ENCODE measurements at regions not wholly inside any gene's neighbourhood (a gene's known extent, or its start where the extent isn't known, plus 50 kb on each side); places are given as distances from the start of the nearest gene placed in this dataset.
"Not testable (repeated sequence)": the region's sequence is repeated elsewhere in the genome, so short reads cannot be mapped to it uniquely, and the experiment has no call there.

GRCh38 chr5:19288311-19288710 is 699.7 kb downstream of the CDH18 start:
- not testable (repeated sequence) for H3K36me3 ChIP-seq (ENCODE audit: insufficient read depth, low read length); H3K9me3 ChIP-seq (ENCODE audit: insufficient read depth, low read length, severe bottlenecking); H3K4me2 ChIP-seq (ENCODE audit: insufficient read depth, low read length); H3K27me3 ChIP-seq (ENCODE audit: insufficient read depth, low read length, poor library complexity); H2AFZ ChIP-seq (ENCODE audit: low read depth, low read length); H3K4me3 ChIP-seq (ENCODE audit: low read depth in 1 of 2, low read length in 2 of 2); H3K9ac ChIP-seq (ENCODE audit: low read depth, low read length); H4K20me1 ChIP-seq (ENCODE audit: insufficient read depth, low read length); ATAC-seq (ENCODE audit: insufficient read depth, low read depth); H3K4me1 ChIP-seq (ENCODE audit: insufficient read depth, low read length); H3K27ac ChIP-seq (ENCODE audit: low read length); H3K79me2 ChIP-seq (ENCODE audit: insufficient read depth, low read length); DNase-seq

GRCh38 chr5:19297934-19298333 is 690.1 kb downstream of the CDH18 start:
- Histone ChIP-seq H3K4me1 (ENCODE audit: insufficient read depth, low read length) (no peaks in the 10 kb centered on the region), H3K36me3 (ENCODE audit: insufficient read depth, low read length) (no peaks in the 10 kb centered on the region), H3K79me2 (ENCODE audit: insufficient read depth, low read length) (no peaks in the 10 kb centered on the region), H3K4me3 (ENCODE audit: low read depth in 1 of 2, low read length in 2 of 2) (no peak overlapping the region), H4K20me1 (ENCODE audit: insufficient read depth, low read length) (no peaks in the 10 kb centered on the region), H3K9me3 (ENCODE audit: insufficient read depth, low read length, severe bottlenecking) (no peaks in the 10 kb centered on the region), H3K27ac (ENCODE audit: low read length) (no peak overlapping the region), H3K9ac (ENCODE audit: low read depth, low read length) (no peak overlapping the region), H3K4me2 (ENCODE audit: insufficient read depth, low read length) (no peak overlapping the region), H3K27me3 (ENCODE audit: insufficient read depth, low read length, poor library complexity) (no peaks in the 10 kb centered on the region), H2AFZ (ENCODE audit: low read depth, low read length) (no peak overlapping the region)
- TF ChIP-seq EZH2 (IDR thresholded peaks at IDR 0.05; ENCODE audit: borderline replicate concordance, low read depth, low read length, severe bottlenecking): no peak
- no peak for TF ChIP-seq CTCF (IDR thresholded peaks at IDR 0.05; ENCODE audit: borderline replicate concordance, extremely low read depth, low read length, poor library complexity, severe bottlenecking)
- DNase-seq: no peak
- ATAC-seq (ENCODE audit: insufficient read depth, low read depth): no peak

- H4K20me1 ChIP-seq (ENCODE audit: insufficient read depth, low read length): no peaks in the 10 kb centered on the region
- ATAC-seq (ENCODE audit: insufficient read depth, low read depth): no peak
- H3K27ac ChIP-seq (ENCODE audit: low read length): no peak overlapping the region
- no peak for TF ChIP-seq EZH2 (IDR thresholded peaks at IDR 0.05; ENCODE audit: borderline replicate concordance, low read depth, low read length, severe bottlenecking)
- H3K4me2 ChIP-seq (ENCODE audit: insufficient read depth, low read length): no peak overlapping the region
- no peaks in the 10 kb centered on the region for H3K79me2 ChIP-seq (ENCODE audit: insufficient read depth, low read length)
- H3K9me3 ChIP-seq (ENCODE audit: insufficient read depth, low read length, severe bottlenecking): no peaks in the 10 kb centered on the region
- no peak overlapping the region for H3K9ac ChIP-seq (ENCODE audit: low read depth, low read length)
- H3K36me3 ChIP-seq (ENCODE audit: insufficient read depth, low read length): no peaks in the 10 kb centered on the region
- no peaks in the 10 kb centered on the region for H3K4me1 ChIP-seq (ENCODE audit: insufficient read depth, low read length)
- H3K27me3 ChIP-seq (ENCODE audit: insufficient read depth, low read length, poor library complexity): no peaks in the 10 kb centered on the region
- no peak overlapping the region for H3K4me3 ChIP-seq (ENCODE audit: low read depth in 1 of 2, low read length in 2 of 2)
- DNase-seq: no peak
- no peak overlapping the region for H2AFZ ChIP-seq (ENCODE audit: low read depth, low read length)
Observed at GRCh38 chr5:19301271-19301670, 686.7 kb downstream of the CDH18 start.

DNA sequence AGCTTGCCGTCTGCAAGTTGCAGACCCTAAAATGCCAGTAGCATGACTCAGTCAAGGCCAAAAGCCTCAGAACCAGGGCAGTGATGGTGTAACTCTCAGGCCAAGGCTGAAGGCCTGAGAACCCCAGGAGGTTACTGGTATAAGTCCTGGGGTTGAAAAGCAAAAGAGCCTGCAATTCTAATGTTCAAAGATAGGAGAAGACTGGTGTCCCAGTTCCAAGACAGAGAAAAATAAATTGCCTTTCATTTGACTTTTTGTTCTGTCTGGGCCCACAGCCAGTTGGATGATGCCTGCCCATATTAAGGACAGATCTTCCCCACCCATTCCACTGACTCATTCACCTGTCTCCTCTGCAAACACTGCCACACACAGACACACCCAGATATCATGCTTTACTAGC is 673.2 kb downstream of the CDH18 start:
- Histone ChIP-seq H3K79me2 (ENCODE audit: insufficient read depth, low read length) (no peaks in the 10 kb centered on the region), H3K27ac (ENCODE audit: low read length) (no peak overlapping the region), H3K9ac (ENCODE audit: low read depth, low read length) (no peak overlapping the region), H3K27me3 (ENCODE audit: insufficient read depth, low read length, poor library complexity) (no peaks in the 10 kb centered on the region), H3K9me3 (ENCODE audit: insufficient read depth, low read length, severe bottlenecking) (no peaks in the 10 kb centered on the region), H2AFZ (ENCODE audit: low read depth, low read length) (no peak overlapping the region), H4K20me1 (ENCODE audit: insufficient read depth, low read length) (no peaks in the 10 kb centered on the region), H3K36me3 (ENCODE audit: insufficient read depth, low read length) (no peaks in the 10 kb centered on the region), H3K4me2 (ENCODE audit: insufficient read depth, low read length) (no peak overlapping the region), H3K4me1 (ENCODE audit: insufficient read depth, low read length) (no peaks in the 10 kb centered on the region), H3K4me3 (ENCODE audit: low read depth in 1 of 2, low read length in 2 of 2) (no peak overlapping the region)
- TF ChIP-seq CTCF (IDR thresholded peaks at IDR 0.05; ENCODE audit: borderline replicate concordance, extremely low read depth, low read length, poor library complexity, severe bottlenecking): no peak
- no peak for TF ChIP-seq EZH2 (IDR thresholded peaks at IDR 0.05; ENCODE audit: borderline replicate concordance, low read depth, low read length, severe bottlenecking)
- DNase-seq (no peak), ATAC-seq (ENCODE audit: insufficient read depth, low read depth) (no peak)

Measured in DND-41 (cell line).